Psoas muscle (tissue), 7 donors: ENCODE measurements at regions not wholly inside any gene's neighbourhood (a gene's known extent, or its start where the extent isn't known, plus 50 kb on each side); places are given as distances from the start of the nearest gene placed in this dataset.

Experiments
- ATAC-seq, 4 donors: fragments of 200-7000 bp; cut with Tn5 transposase; one replicate each; pipeline ENCODE4 v1.9.1; 2020; ENCODE audit warnings: moderate library complexity in 3 of 4, mild to moderate bottlenecking in 2 of 4
- DNase-seq, 2 donors: peaks; one replicate each; pipeline ENCODE4 v3.0.0-alpha.2; 2020
- H3K27ac ChIP-seq: fragments of 200-600 bp; one replicate; pipeline ENCODE4 v1.8.0; 2022
- H3K27me3 ChIP-seq, 3 donors: fragments of 200-600 bp in 1 of 3; one replicate each; pipeline versions ENCODE4 v1.6.1 to v1.8.0; 2013 to 2022; ENCODE audit warnings: low read length in 2 of 3, mild to moderate bottlenecking in 2 of 3, moderate library complexity in 1 of 3; ENCODE audit not compliant: insufficient read depth in 3 of 3
- H3K36me3 ChIP-seq, 2 donors: fragments of 200-600 bp in 1 of 2; one replicate each; pipeline versions ENCODE4 v1.6.1 to v1.8.0; 2013 to 2022; ENCODE audit warnings: low read depth in 1 of 2, mild to moderate bottlenecking in 1 of 2, moderate library complexity in 1 of 2; ENCODE audit not compliant: insufficient read depth in 1 of 2
- H3K4me1 ChIP-seq: fragments of 200-600 bp; one replicate; pipeline ENCODE4 v1.8.0; 2022
- H3K4me3 ChIP-seq: fragments of 200-600 bp; one replicate; pipeline ENCODE4 v1.8.0; 2022; ENCODE audit warnings: mild to moderate bottlenecking
- H3K9me3 ChIP-seq: fragments of 200-600 bp; one replicate; pipeline ENCODE4 v1.8.0; 2022
- WGBS, 3 donors: extraction: QIAGEN DNeasy Blood & Tissue Kit; methylation state at CpG; one replicate each; pipeline versions ENCODE4 v1.1.6 to v1.1.7; 2013; 5-methylcytosine and 5-hydroxymethylcytosine counted together
- intact Hi-C, 2 donors: fragments of 100-400 bp; cut with DNase I; formaldehyde crosslinking; loops; one replicate each; pipeline versions ENCODE4 v1.11.0 to v1.14.2; 2022
- TF ChIP-seq, protein P1 (sequence below): fragments of 200-600 bp; IDR thresholded peaks from one replicate; pipeline ENCODE4 v1.8.0; 2022; ENCODE audit warnings: antibody characterized with exemption
- donor health status: healthy with polysubstance abuse.
- donor health status: DM: no; HTN: no; CAD: no; lungs with moderate emphysema.
- donor health status: Bipolar disorder and iron deficiency.
- donor health status: healthy.
- donor health status: DM: yes; HTN: yes; CAD: no.
- donor health status: DM: no; HTN: no; CAD: no.
- donor health status: DM: yes; HTN: yes; CAD: no.

DNA sequence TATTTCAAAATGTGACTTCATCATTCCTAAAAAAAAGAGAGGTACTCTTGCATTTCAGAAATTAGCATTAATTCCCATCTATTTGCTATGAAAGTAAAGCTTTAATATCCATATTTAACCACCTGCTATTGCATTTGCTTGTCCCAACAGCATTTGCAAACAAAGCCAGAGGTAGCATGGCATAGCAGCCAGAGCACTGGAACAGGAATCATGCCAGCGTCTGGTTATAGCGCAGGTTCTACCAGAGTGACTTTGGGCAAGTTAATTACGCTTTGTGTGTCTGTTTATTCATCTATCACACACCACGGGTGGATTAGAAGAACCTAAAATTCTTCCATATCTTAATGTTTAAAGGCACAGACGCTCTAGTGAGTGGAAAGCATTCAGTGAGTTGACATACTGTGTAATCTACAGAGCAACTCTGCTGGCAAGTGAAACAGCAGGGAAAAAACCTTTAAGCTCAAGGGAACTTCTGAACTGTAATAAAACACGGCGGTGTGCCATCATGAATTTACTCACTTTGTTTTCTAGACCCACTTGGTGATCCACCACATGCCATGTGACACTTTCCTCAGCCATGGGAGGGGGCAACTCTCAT lies 76.6 kb upstream of the QRFPR start:
- Histone ChIP-seq H3K4me1 (no peaks in the 10 kb centered on the region), H3K9me3 (no peaks in the 10 kb centered on the region), H3K27me3 (no peaks in the 10 kb centered on the region), H3K27ac (no peak overlapping the region), H3K36me3 (no peaks in the 10 kb centered on the region), H3K4me3 (no peak overlapping the region)
- ATAC-seq (no peak), DNase-seq (no peak)
- TF ChIP-seq, protein P1, sequence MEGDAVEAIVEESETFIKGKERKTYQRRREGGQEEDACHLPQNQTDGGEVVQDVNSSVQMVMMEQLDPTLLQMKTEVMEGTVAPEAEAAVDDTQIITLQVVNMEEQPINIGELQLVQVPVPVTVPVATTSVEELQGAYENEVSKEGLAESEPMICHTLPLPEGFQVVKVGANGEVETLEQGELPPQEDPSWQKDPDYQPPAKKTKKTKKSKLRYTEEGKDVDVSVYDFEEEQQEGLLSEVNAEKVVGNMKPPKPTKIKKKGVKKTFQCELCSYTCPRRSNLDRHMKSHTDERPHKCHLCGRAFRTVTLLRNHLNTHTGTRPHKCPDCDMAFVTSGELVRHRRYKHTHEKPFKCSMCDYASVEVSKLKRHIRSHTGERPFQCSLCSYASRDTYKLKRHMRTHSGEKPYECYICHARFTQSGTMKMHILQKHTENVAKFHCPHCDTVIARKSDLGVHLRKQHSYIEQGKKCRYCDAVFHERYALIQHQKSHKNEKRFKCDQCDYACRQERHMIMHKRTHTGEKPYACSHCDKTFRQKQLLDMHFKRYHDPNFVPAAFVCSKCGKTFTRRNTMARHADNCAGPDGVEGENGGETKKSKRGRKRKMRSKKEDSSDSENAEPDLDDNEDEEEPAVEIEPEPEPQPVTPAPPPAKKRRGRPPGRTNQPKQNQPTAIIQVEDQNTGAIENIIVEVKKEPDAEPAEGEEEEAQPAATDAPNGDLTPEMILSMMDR, result no peak
- 54 to 63% (median 59%) methylated on average over 7 of the region's 7 CpGs for WGBS, 3 donors
- intact Hi-C loops, result no loop called here

GRCh38 chr4:121455285-121455684 lies 74.5 kb upstream of the QRFPR start:
- H3K4me3 ChIP-seq, result no peak overlapping the region
- ATAC-seq, result no peak
- H3K9me3 ChIP-seq, result no peaks in the 10 kb centered on the region
- DNase-seq, result no peak
- H3K27me3 ChIP-seq, result no peaks in the 10 kb centered on the region
- WGBS, 3 donors, result 23 to 29% (median 26%) methylated on average over 3 of the region's 3 CpGs
- no peak overlapping the region for H3K27ac ChIP-seq
- TF ChIP-seq, protein P1, result no peak
- H3K4me1 ChIP-seq, result no peaks in the 10 kb centered on the region
- intact Hi-C loops, result no loop called here
- H3K36me3 ChIP-seq, result no peaks in the 10 kb centered on the region

DNA sequence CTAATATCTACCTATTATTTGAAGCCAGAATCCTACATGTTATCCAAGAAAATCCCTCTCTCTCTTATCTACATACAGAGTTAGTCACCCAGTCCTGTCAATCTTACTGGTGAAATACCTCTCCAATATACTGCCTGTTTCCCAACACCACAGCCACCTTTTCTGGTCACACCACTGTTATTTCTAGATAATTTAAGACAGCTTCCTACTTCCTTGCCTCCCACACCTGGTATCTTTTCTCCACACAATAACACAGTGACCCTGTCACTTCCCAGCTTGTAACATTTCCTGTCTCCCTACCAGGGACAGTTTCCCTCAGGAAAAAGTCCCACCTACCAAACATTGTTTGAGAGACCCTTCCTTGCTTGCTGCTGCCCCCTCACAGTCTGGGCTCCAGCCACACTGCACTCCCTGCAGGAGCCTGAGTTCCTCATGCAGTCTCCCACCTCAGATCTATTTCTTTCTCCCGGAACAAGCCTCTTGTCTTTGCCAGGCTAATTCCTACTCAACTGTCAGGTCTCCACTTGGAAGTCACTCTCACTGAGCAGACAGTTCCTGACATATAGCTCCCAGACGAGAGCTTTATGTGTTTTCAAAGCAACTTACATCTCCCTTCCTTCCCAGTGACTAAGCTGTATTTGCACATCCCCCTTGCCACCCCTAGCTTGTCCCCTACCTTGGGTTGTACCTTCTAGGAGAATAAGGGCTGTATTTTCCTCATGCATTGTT lies 73.6 kb upstream of the QRFPR start:
- 14 to 19% (median 15%) methylated on average over 2 of the region's 2 CpGs for WGBS, 3 donors
- DNase-seq (no peak), ATAC-seq (no peak)
- intact Hi-C loops, result no loop called here
- Histone ChIP-seq H3K9me3 (no peaks in the 10 kb centered on the region), H3K4me1 (no peaks in the 10 kb centered on the region), H3K4me3 (no peak overlapping the region), H3K27ac (no peak overlapping the region), H3K27me3 (no peaks in the 10 kb centered on the region), H3K36me3 (no peaks in the 10 kb centered on the region)
- TF ChIP-seq, protein P1, result no peak

- intact Hi-C loops, result no loop called here
- H3K4me3 ChIP-seq, result no peak overlapping the region
- H3K4me1 ChIP-seq, result no peaks in the 10 kb centered on the region
- ATAC-seq (no peak), DNase-seq (no peak)
- H3K27me3 ChIP-seq, result no peaks in the 10 kb centered on the region
- H3K9me3 ChIP-seq, result no peaks in the 10 kb centered on the region
- no peak overlapping the region for H3K27ac ChIP-seq
- WGBS, 3 donors, result 59 to 71% (median 61%) methylated on average over 1 of the region's 1 CpG
- TF ChIP-seq, protein P1, result no peak
- no peaks in the 10 kb centered on the region for H3K36me3 ChIP-seq
Observed at GRCh38 chr4:121451310-121451709, 70.5 kb upstream of the QRFPR start.
